ENCODE measurements at regions not wholly inside any gene's neighbourhood (a gene's known extent, or its start where the extent isn't known, plus 50 kb on each side); places are given as distances from the start of the nearest gene placed in this dataset.

- DNase-seq (ENCODE audit: low read depth in 2 of 2): no peak
These were observed 773.0 kb downstream of the MTRR start for GRCh38 chr5:8641786-8642505.

GRCh38 chr5:8644377-8644776, 775.4 kb downstream of the MTRR start:
- no peak for DNase-seq (ENCODE audit: low read depth in 2 of 2)

GRCh38 chr5:8647111-8647510, 778.2 kb downstream of the MTRR start:
- no peak for DNase-seq (ENCODE audit: low read depth in 2 of 2)

GRCh38 chr5:8650186-8650585, 781.2 kb downstream of the MTRR start:
- no peak for DNase-seq (ENCODE audit: low read depth in 2 of 2)

GRCh38 chr5:8660133-8660893, 791.4 kb downstream of the MTRR start:
- DNase-seq (ENCODE audit: low read depth in 2 of 2): no peak

GRCh38 chr5:8663374-8663773, 794.4 kb downstream of the MTRR start:
- DNase-seq (ENCODE audit: low read depth in 2 of 2): no peak

- no peak for DNase-seq (ENCODE audit: low read depth in 2 of 2)
These were observed 806.2 kb downstream of the MTRR start for GRCh38 chr5:8675182-8675581.

- no peak for DNase-seq (ENCODE audit: low read depth in 2 of 2)
These were observed 807.7 kb downstream of the MTRR start for GRCh38 chr5:8676695-8677094.

- no peak for DNase-seq (ENCODE audit: low read depth in 2 of 2)
These were observed 813.4 kb downstream of the MTRR start for GRCh38 chr5:8682381-8682780.

GRCh38 chr5:8683496-8683895, 814.5 kb downstream of the MTRR start:
- DNase-seq (ENCODE audit: low read depth in 2 of 2): no peak

GRCh38 chr5:8685704-8686103, 816.8 kb downstream of the MTRR start:
- DNase-seq (ENCODE audit: low read depth in 2 of 2): no peak

- no peak for DNase-seq (ENCODE audit: low read depth in 2 of 2)
These were observed 817.8 kb downstream of the MTRR start for GRCh38 chr5:8686707-8687106.

GRCh38 chr5:8689773-8690172, 820.8 kb downstream of the MTRR start:
- no peak for DNase-seq (ENCODE audit: low read depth in 2 of 2)

- DNase-seq (ENCODE audit: low read depth in 2 of 2): no peak
These were observed 822.3 kb downstream of the MTRR start for GRCh38 chr5:8691221-8691620.

- no peak for DNase-seq (ENCODE audit: low read depth in 2 of 2)
These were observed 824.4 kb downstream of the MTRR start for GRCh38 chr5:8693341-8693844.

GRCh38 chr5:8694545-8694944, 825.6 kb downstream of the MTRR start:
- DNase-seq (ENCODE audit: low read depth in 2 of 2): no peak

- no peak for DNase-seq (ENCODE audit: low read depth in 2 of 2)
These were observed 827.2 kb downstream of the MTRR start for GRCh38 chr5:8695902-8696845.

GRCh38 chr5:8700222-8700621, 831.3 kb downstream of the MTRR start:
- DNase-seq (ENCODE audit: low read depth in 2 of 2): no peak

- no peak for DNase-seq (ENCODE audit: low read depth in 2 of 2)
These were observed 831.7 kb downstream of the MTRR start for GRCh38 chr5:8700671-8701070.

- no peak for DNase-seq (ENCODE audit: low read depth in 2 of 2)
These were observed 832.3 kb downstream of the MTRR start for GRCh38 chr5:8701251-8701650.

GRCh38 chr5:8710426-8710930, 835.4 kb downstream of the SEMA5A start:
- no peak for DNase-seq (ENCODE audit: low read depth in 2 of 2)

- DNase-seq (ENCODE audit: low read depth in 2 of 2): no peak
These were observed 831.7 kb downstream of the SEMA5A start for GRCh38 chr5:8714198-8714597.
